GM12878 (cell line): ENCODE measurements at regions not wholly inside any gene's neighbourhood (a gene's known extent, or its start where the extent isn't known, plus 50 kb on each side); places are given as distances from the start of the nearest gene placed in this dataset.

Experiments
- ATAC-seq: fragments of 200-7000 bp; cut with Tn5 transposase; 3 replicates; pipeline ENCODE4 v1.9.1; 2020; ENCODE audit warnings: mild to moderate bottlenecking, moderate library complexity
- BruUV-seq: library from RNA; stranded (reverse); fragments of 400-500 nt; replicated peaks from 2 replicates; lab custom pipeline; 2021; lab: Mats Ljungman, UMichigan
- CTCF ChIA-PET: fragments of 300-600 bp; sonication (Branson Sonifier 250); formaldehyde crosslinking; extraction: SDS; loops from one replicate; lab custom pipeline; 2021; ENCODE audit warnings: inconsistent platforms; lab: Yijun Ruan, JAX
- POLR2A ChIA-PET: fragments of 350-600 bp; formaldehyde crosslinking; extraction: SDS; loops from one replicate; lab custom pipeline; 2021; ENCODE audit warnings: inconsistent platforms; lab: Charles Lee
- RAD21 ChIA-PET: fragments of 300-600 bp; sonication (Branson Sonifier 250); formaldehyde crosslinking; loops from one replicate; lab custom pipeline; 2023; ENCODE audit warnings: antibody characterized with exemption; ENCODE audit not compliant: unreplicated experiment; lab: Charles Lee
- SMC1A ChIA-PET: fragments of 300-600 bp; sonication (Branson Sonifier 250); formaldehyde crosslinking; loops from one replicate; lab custom pipeline; 2023; ENCODE audit not compliant: unreplicated experiment, uncharacterized antibody; lab: Charles Lee
- DNase-seq: peaks from one replicate; pipeline ENCODE4 v3.0.0-alpha.2; 2011; ENCODE audit warnings: low read depth, low spot score
- FAIRE-seq: peaks from 3 replicates; lab custom pipeline; 2011; peaks lifted over from hg19 to GRCh38; lab: Jason Lieb, UNC
- H2AFZ ChIP-seq: 2 replicates; pipeline ENCODE4 v1.6.0; 2011; ENCODE audit warnings: low read depth, low read length, control low read depth; ENCODE audit not compliant: control insufficient read depth
- H3K27ac ChIP-seq: 2 replicates; pipeline ENCODE4 v1.5.1; 2011; ENCODE audit warnings: control low read depth; ENCODE audit not compliant: control insufficient read depth, insufficient read depth
- H3K27me3 ChIP-seq, 2 experiments: replicated peaks in 1 of 2; 2 replicates each; pipeline versions ENCODE4 v1.6.0 to v1.6.1; 2011; ENCODE audit warnings: low read length in 1 of 2; ENCODE audit not compliant: control insufficient read depth in 2 of 2, insufficient read depth in 2 of 2
- H3K36me3 ChIP-seq, 2 experiments: 2 replicates each; pipeline ENCODE4 v1.5.1; 2011; ENCODE audit warnings: low read length in 1 of 2; ENCODE audit not compliant: control insufficient read depth in 2 of 2, insufficient read depth in 2 of 2
- H3K4me1 ChIP-seq: 2 replicates; pipeline ENCODE4 v1.6.1; 2011; ENCODE audit warnings: mild to moderate bottlenecking, low read length, moderate library complexity, mixed read lengths; ENCODE audit not compliant: control insufficient read depth, insufficient read depth
- H3K4me2 ChIP-seq: 2 replicates; pipeline ENCODE4 v1.6.0; 2011; ENCODE audit warnings: control low read depth; ENCODE audit not compliant: control insufficient read depth, insufficient read depth
- H3K4me3 ChIP-seq: fragments of 200-600 bp; sonication (generic); 2 replicates; pipeline ENCODE4 v1.5.1; 2016
- H3K79me2 ChIP-seq: 2 replicates; pipeline ENCODE4 v1.6.0; 2011; ENCODE audit warnings: low read length; ENCODE audit not compliant: control insufficient read depth, insufficient read depth
- H3K9ac ChIP-seq: 2 replicates; pipeline ENCODE4 v1.8.0; 2011; ENCODE audit warnings: low read length, control low read depth, mixed read lengths; ENCODE audit not compliant: control insufficient read depth, insufficient read depth
- H3K9me3 ChIP-seq: replicated peaks from 3 replicates; pipeline ENCODE4 v1.5.1; 2011; ENCODE audit warnings: mild to moderate bottlenecking, low read length; ENCODE audit not compliant: control insufficient read depth, insufficient read depth
- H4K20me1 ChIP-seq: 2 replicates; pipeline ENCODE4 v1.6.0; 2011; ENCODE audit not compliant: control insufficient read depth, insufficient read depth
- CHD4 ChIP-seq: fragments of 200-600 bp; sonication (generic); IDR thresholded peaks from 2 replicates; pipeline ENCODE4 v1.6.1; 2016; ENCODE audit warnings: mild to moderate bottlenecking
- MXI1 ChIP-seq: fragments of 150-350 bp; IDR thresholded peaks from 2 replicates; pipeline ENCODE4 v1.6.1; 2011; ENCODE audit warnings: low read depth, mild to moderate bottlenecking, inconsistent platforms, low read length, improper control_type of control experiment
- NR2C2 ChIP-seq: IDR thresholded peaks from 2 replicates; pipeline ENCODE4 v1.6.1; 2011; ENCODE audit warnings: borderline replicate concordance, low read depth; ENCODE audit not compliant: control insufficient read depth, insufficient read length
- WGBS: methylation state at CpG from one replicate; pipeline ENCODE4 v1.1.6; 2016; ENCODE audit warnings: low lambda C conversion rate; ENCODE audit not compliant: insufficient replicate concordance, insufficient coverage; ENCODE audit errors: missing lambda C conversion rate; 5-methylcytosine and 5-hydroxymethylcytosine counted together
- in situ Hi-C: fragments of 300-500 bp; cut with MboI; formaldehyde crosslinking; loops from 9 replicates; pipeline ENCODE4 v1.14.3; 2018; ENCODE audit warnings: mixed read lengths
- intact Hi-C: fragments of 100-400 bp; cut with micrococcal nuclease; formaldehyde crosslinking; loops from one replicate; pipeline ENCODE4 v1.14.2; 2022; ENCODE audit not compliant: unreplicated experiment
- TF ChIP-seq, protein P1 (sequence below): IDR thresholded peaks from 2 replicates; pipeline ENCODE4 v1.6.1; 2012; ENCODE audit warnings: low read length, inconsistent platforms
- TF ChIP-seq, protein P2 (sequence below): fragments of 450-650 bp; formaldehyde crosslinking; IDR thresholded peaks from 2 replicates; pipeline ENCODE4 v1.4.0; 2020; ENCODE audit warnings: mild to moderate bottlenecking, moderate library complexity

DNA sequence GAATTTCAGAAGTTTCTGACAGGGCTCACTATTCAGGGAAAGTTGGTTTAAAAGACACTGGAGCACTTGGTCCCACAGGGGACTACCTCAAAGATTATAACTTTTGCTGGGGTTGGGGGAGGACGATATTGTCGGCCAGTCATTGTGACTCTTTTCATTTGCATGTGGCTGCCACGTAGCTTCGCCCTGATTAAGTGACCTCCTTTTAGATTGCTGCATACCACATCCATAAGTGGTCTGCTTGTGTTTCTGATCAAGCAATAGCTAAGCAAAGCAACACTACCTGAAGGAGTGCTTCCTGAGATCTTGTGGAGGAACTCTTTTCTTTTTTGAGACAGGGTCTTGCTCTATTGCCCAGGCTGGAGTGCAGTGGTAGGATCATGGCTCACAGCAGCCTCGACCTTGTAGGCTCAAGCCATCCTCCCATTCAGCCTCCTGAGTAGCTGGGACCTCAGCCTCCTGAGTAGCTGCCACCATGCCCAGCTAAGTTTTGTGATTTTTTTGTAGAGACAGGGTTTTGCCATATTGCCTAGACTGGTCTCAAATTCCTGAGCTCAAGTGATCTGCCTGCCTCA lies 691.3 kb downstream of the EPM2A start:
- WGBS: 2% methylated on average over 5 of the region's 5 CpGs
- no peak for DNase-seq
- no peak overlapping the region for H3K4me2 ChIP-seq
- no peak overlapping the region for H3K27ac ChIP-seq
- no peak for FAIRE-seq
- no peak overlapping the region for H3K9ac ChIP-seq
- no peak overlapping the region for H2AFZ ChIP-seq
- H3K79me2 ChIP-seq: no peaks in the 10 kb centered on the region
- H3K4me3 ChIP-seq: no peak overlapping the region
- H3K9me3 ChIP-seq: no peaks in the 10 kb centered on the region
- intact Hi-C loops: no loop called here
- no peaks in the 10 kb centered on the region for H3K4me1 ChIP-seq
- no peaks in the 10 kb centered on the region for H4K20me1 ChIP-seq
- ATAC-seq: no peak
- no peak for TF ChIP-seq NR2C2
- TF ChIP-seq MXI1: no peak
- TF ChIP-seq CHD4: no peak
- TF ChIP-seq, protein P1, sequence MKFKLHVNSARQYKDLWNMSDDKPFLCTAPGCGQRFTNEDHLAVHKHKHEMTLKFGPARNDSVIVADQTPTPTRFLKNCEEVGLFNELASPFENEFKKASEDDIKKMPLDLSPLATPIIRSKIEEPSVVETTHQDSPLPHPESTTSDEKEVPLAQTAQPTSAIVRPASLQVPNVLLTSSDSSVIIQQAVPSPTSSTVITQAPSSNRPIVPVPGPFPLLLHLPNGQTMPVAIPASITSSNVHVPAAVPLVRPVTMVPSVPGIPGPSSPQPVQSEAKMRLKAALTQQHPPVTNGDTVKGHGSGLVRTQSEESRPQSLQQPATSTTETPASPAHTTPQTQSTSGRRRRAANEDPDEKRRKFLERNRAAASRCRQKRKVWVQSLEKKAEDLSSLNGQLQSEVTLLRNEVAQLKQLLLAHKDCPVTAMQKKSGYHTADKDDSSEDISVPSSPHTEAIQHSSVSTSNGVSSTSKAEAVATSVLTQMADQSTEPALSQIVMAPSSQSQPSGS: no peak
- TF ChIP-seq, protein P2, sequence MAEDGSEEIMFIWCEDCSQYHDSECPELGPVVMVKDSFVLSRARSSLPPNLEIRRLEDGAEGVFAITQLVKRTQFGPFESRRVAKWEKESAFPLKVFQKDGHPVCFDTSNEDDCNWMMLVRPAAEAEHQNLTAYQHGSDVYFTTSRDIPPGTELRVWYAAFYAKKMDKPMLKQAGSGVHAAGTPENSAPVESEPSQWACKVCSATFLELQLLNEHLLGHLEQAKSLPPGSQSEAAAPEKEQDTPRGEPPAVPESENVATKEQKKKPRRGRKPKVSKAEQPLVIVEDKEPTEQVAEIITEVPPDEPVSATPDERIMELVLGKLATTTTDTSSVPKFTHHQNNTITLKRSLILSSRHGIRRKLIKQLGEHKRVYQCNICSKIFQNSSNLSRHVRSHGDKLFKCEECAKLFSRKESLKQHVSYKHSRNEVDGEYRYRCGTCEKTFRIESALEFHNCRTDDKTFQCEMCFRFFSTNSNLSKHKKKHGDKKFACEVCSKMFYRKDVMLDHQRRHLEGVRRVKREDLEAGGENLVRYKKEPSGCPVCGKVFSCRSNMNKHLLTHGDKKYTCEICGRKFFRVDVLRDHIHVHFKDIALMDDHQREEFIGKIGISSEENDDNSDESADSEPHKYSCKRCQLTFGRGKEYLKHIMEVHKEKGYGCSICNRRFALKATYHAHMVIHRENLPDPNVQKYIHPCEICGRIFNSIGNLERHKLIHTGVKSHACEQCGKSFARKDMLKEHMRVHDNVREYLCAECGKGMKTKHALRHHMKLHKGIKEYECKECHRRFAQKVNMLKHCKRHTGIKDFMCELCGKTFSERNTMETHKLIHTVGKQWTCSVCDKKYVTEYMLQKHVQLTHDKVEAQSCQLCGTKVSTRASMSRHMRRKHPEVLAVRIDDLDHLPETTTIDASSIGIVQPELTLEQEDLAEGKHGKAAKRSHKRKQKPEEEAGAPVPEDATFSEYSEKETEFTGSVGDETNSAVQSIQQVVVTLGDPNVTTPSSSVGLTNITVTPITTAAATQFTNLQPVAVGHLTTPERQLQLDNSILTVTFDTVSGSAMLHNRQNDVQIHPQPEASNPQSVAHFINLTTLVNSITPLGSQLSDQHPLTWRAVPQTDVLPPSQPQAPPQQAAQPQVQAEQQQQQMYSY: no peak
- CTCF ChIA-PET: no interaction called here
- in situ Hi-C loops: no loop called here
- no TSS peak for BruUV-seq
- RAD21 ChIA-PET: no interaction called here
- H3K27me3 ChIP-seq: no peaks in the 10 kb centered on the region
- no peaks in the 10 kb centered on the region for H3K36me3 ChIP-seq
- SMC1A ChIA-PET: interaction anchor here (1.0 kb wide), 1 partner anchor 11 kb away, joined by 3 read pairs; no protein-coding TSS in a partner anchor
- POLR2A ChIA-PET: no interaction called here
